Heart right ventricle (tissue), 16 donors: ENCODE measurements at regions not wholly inside any gene's neighbourhood (a gene's known extent, or its start where the extent isn't known, plus 50 kb on each side); places are given as distances from the start of the nearest gene placed in this dataset.

Experiments used
- ATAC-seq, 8 donors: fragments of 200-7000 bp; cut with Tn5 transposase; one replicate each; pipeline ENCODE4 v1.9.1; 2020; ENCODE audit warnings: mild to moderate bottlenecking in 8 of 8, moderate library complexity in 8 of 8, moderate number of reproducible peaks in 1 of 8
- DNase-seq, 2 donors: peaks; one replicate each; pipeline ENCODE4 v3.0.0-alpha.2; 2020
- H3K27ac ChIP-seq, 10 donors: fragments of 200-600 bp; sonication (generic) in 2 of 10; one replicate each; pipeline versions ENCODE4 v1.5.0 to v1.8.0; 2020 to 2022; ENCODE audit warnings: mild to moderate bottlenecking in 3 of 10
- H3K27me3 ChIP-seq, 7 donors: fragments of 200-600 bp; one replicate each; pipeline ENCODE4 v1.8.0; 2021 to 2022; ENCODE audit warnings: mild to moderate bottlenecking in 2 of 7
- H3K36me3 ChIP-seq, 9 donors: fragments of 200-600 bp; sonication (generic) in 1 of 9; one replicate each; pipeline versions ENCODE4 v1.5.0 to v1.8.0; 2020 to 2022; ENCODE audit warnings: mild to moderate bottlenecking in 2 of 9
- H3K4me1 ChIP-seq, 9 donors: fragments of 200-600 bp; sonication (generic) in 1 of 9; one replicate each; pipeline versions ENCODE4 v1.5.0 to v1.8.0; 2020 to 2022; ENCODE audit warnings: mild to moderate bottlenecking in 4 of 9
- H3K4me3 ChIP-seq, 10 donors: fragments of 200-600 bp; sonication (generic) in 2 of 10; one replicate each; pipeline versions ENCODE4 v1.5.0 to v1.8.0; 2020 to 2022; ENCODE audit warnings: mild to moderate bottlenecking in 7 of 10, moderate library complexity in 2 of 10
- H3K9me3 ChIP-seq, 11 donors: fragments of 200-600 bp in 10 of 11; sonication (generic) in 2 of 11; one replicate each; pipeline versions ENCODE4 v1.5.0 to v1.8.0; 2013 to 2022; ENCODE audit warnings: mild to moderate bottlenecking in 2 of 11, control low read depth in 1 of 11, moderate library complexity in 1 of 11
- WGBS, 2 donors: extraction: QIAGEN DNeasy Blood & Tissue Kit; methylation state at CpG; one replicate each; pipeline ENCODE4 v1.1.7; 2013; ENCODE audit warnings: inconsistent platforms in 1 of 2; 5-methylcytosine and 5-hydroxymethylcytosine counted together
- intact Hi-C, 10 donors: fragments of 100-400 bp; cut with DNase I; formaldehyde crosslinking; loops; one replicate each; pipeline versions ENCODE4 v1.11.1 to v1.14.2; 2022
- TF ChIP-seq, protein P1 (sequence below), 9 donors: fragments of 200-600 bp; sonication (generic) in 2 of 9; IDR thresholded peaks; one replicate each; pipeline versions ENCODE4 v1.5.0 to v1.8.0; 2021 to 2022; ENCODE audit warnings: antibody characterized with exemption in 9 of 9, mild to moderate bottlenecking in 5 of 9, moderate library complexity in 1 of 9
- donor health status: Arrhythmogenic right ventricular cardiomyopathy.
- donor health status: ischemic (EF 13 %, LVEDD 7.1; RV severe dilation, severe dysfunction).
- donor health status: healthy with polysubstance abuse.
- donor health status: DM: no; HTN: yes; CAD: no.
- donor health status: DM: no; HTN: no; CAD: no.
- donor health status: ischemic (EF 25% LVEDD 6.9; RV normal size, moderate dysfunction).
- donor health status: ischemic (EF 25% LVEDD 5.7; RV mildly dilated, moderate dysfunction).
- donor health status: healthy.
- donor health status: DM: yes; HTN: yes; CAD: no.
- donor health status: Ischemic cardiomyopathy.
- donor health status: ischemic (EF 35%, LVEDD 5.7; RV mildly dilated, moderate dysfunction).
- donor health status: nonischemic (EF 11% LVEDD 7.7; RV severe dilation, severe dysfunction).
- donor health status: DM: yes; HTN: yes; CAD: no.
- donor health status: PGD.
- donor health status: ischemic (EF 29% LVEDD 5.4; RV normal size, mild dysfunction).
- donor health status: nonischemic (EF 23%, LVEDD 6.1; RV moderate dilation, normal function).

DNA sequence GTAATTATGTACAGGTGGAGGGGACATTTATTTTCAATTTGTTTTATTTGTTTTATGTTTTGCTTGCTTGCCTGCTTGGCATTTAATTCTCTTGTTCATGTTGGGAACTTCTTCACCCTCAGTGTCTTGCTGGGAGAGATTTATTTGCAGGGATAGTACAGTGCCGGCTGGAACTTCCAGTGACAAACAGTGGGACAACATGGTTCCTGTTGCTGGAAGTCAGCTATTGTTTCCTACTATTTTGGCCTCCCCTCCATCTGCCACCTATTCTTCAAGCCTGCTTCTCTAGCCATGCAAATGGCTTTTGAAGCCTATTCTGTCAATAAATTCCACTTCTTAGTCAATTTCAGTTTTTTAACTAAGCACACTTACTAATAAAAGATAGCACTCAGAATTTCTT, 105.4 kb upstream of the BANK1 start:
- TF ChIP-seq, protein P1, sequence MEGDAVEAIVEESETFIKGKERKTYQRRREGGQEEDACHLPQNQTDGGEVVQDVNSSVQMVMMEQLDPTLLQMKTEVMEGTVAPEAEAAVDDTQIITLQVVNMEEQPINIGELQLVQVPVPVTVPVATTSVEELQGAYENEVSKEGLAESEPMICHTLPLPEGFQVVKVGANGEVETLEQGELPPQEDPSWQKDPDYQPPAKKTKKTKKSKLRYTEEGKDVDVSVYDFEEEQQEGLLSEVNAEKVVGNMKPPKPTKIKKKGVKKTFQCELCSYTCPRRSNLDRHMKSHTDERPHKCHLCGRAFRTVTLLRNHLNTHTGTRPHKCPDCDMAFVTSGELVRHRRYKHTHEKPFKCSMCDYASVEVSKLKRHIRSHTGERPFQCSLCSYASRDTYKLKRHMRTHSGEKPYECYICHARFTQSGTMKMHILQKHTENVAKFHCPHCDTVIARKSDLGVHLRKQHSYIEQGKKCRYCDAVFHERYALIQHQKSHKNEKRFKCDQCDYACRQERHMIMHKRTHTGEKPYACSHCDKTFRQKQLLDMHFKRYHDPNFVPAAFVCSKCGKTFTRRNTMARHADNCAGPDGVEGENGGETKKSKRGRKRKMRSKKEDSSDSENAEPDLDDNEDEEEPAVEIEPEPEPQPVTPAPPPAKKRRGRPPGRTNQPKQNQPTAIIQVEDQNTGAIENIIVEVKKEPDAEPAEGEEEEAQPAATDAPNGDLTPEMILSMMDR (IDR thresholded peaks at IDR 0.05), result no peak
- no peaks in the 10 kb centered on the region for H3K36me3 ChIP-seq
- intact Hi-C loops, result no loop called here
- H3K4me3 ChIP-seq, result no peak overlapping the region
- H3K27ac ChIP-seq, result no peak overlapping the region
- ATAC-seq, result no peak
- H3K9me3 ChIP-seq, result no peaks in the 10 kb centered on the region
- 72 to 75% methylated on average over 1 of the region's 1 CpG for WGBS, 2 donors
- H3K4me1 ChIP-seq, result no peaks in the 10 kb centered on the region
- no peaks in the 10 kb centered on the region for H3K27me3 ChIP-seq
- no peak for DNase-seq

DNA sequence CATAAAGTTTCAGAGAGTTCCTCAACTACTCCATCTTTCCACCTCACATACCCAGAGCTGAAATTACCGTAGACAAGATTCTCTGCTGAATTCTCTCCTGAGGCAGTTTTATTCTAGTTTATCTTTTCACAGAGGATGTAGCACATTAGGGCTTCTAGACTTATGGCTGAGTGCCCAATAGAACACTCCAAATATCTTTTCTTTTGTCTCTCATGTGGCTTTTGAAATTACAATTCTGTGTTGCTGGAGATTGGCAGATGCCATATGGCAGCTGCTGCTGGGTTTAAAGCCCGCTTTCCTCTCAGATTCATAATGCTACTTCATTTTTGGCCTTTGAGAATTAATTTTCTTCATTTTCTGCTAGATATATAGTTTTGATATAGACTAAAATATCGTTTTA, 107.6 kb upstream of the BANK1 start:
- intact Hi-C loops, result no loop called here
- no peak for DNase-seq
- Histone ChIP-seq H3K4me1 (no peaks in the 10 kb centered on the region), H3K4me3 (no peak overlapping the region), H3K36me3 (no peaks in the 10 kb centered on the region), H3K27ac (no peak overlapping the region), H3K9me3 (no peaks in the 10 kb centered on the region), H3K27me3 (no peaks in the 10 kb centered on the region)
- WGBS, 2 donors, result 80 to 81% methylated on average over 3 of the region's 3 CpGs
- ATAC-seq, result no peak
- TF ChIP-seq, protein P1 (IDR thresholded peaks at IDR 0.05), result no peak

DNA sequence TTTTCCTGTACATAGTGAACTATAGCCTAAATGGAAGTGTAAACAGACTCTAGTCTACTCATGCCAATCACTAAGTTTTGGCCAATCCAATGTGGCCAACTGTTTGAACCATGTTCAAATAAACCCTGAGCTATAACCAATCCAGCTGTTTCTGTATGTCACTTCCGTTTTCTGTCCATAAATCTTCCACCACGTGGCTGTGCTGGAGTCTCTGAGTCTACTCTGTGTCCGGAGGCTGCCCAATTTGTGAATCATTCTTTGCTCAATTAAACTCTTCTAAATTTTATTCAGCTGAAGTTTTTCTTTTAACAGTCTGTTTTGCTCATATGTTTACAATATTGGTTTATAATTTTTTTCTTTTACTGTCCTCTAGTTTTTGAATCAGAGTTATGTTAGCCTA, 112.3 kb upstream of the BANK1 start:
- ATAC-seq (no peak), DNase-seq (no peak)
- H3K36me3 ChIP-seq, result no peaks in the 10 kb centered on the region
- TF ChIP-seq, protein P1 (IDR thresholded peaks at IDR 0.05), result no peak
- H3K27me3 ChIP-seq, result no peaks in the 10 kb centered on the region
- 50 to 75% methylated on average over 3 of the region's 3 CpGs for WGBS, 2 donors
- no peak overlapping the region for H3K4me3 ChIP-seq
- H3K27ac ChIP-seq, result no peak overlapping the region
- H3K4me1 ChIP-seq, result no peaks in the 10 kb centered on the region
- intact Hi-C loops, result no loop called here
- peaks cover 0 to 17% (median 0%) of the 10 kb centered on the region in 11 donors for H3K9me3 ChIP-seq

DNA sequence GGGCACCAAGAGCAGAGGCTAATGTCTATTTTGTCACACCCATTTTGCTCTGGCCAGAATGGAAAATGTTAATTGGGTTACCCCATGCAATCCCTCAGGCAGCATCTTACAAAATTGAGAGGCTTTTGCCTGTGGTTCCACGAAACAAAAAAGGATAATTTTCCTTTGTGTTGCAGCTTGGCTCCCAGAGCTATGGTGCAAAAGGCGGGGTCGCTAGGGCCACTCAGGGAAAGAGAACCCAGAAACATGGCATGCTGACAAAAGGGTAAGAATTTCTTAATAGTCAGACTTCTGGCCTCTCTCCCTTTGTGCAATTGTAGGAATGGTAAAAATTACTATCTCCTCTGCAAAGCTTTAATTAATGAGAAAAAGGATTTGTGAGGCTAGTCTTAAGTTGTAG, 119.6 kb upstream of the BANK1 start:
- intact Hi-C loops, result no loop called here
- no peak overlapping the region for H3K27ac ChIP-seq
- H3K4me1 ChIP-seq, result no peaks in the 10 kb centered on the region
- no peaks in the 10 kb centered on the region for H3K36me3 ChIP-seq
- no peaks in the 10 kb centered on the region for H3K27me3 ChIP-seq
- peaks cover 0 to 17% (median 0%) of the 10 kb centered on the region in 11 donors for H3K9me3 ChIP-seq
- DNase-seq (no peak), ATAC-seq (peak in 2 of 8 donors; percentile 25 to 50)
- no peak overlapping the region for H3K4me3 ChIP-seq
- WGBS, 2 donors, result 83 to 91% methylated on average over 3 of the region's 3 CpGs
- TF ChIP-seq, protein P1 (IDR thresholded peaks at IDR 0.05), result no peak
